ENCODE measurements at regions not wholly inside any gene's neighbourhood (a gene's known extent, or its start where the extent isn't known, plus 50 kb on each side); places are given as distances from the start of the nearest gene placed in this dataset.

- CTCF ChIA-PET = no interaction called here
These were observed 68.6 kb upstream of the C14orf180 start for GRCh38 chr14:104510794-104511611.

GRCh38 chr14:104512061-104512460 lies 67.5 kb upstream of the C14orf180 start:
- no peaks in the 10 kb centered on the region for H3K4me1 ChIP-seq (ENCODE audit: insufficient read depth, low read length, poor library complexity, severe bottlenecking)
- CTCF ChIA-PET = no interaction called here
- TF ChIP-seq EZH2 (IDR thresholded peaks at IDR 0.05; ENCODE audit: borderline replicate concordance, low read depth, low read length, poor library complexity, severe bottlenecking) (no peak), CTCF (conservative IDR thresholded peaks at IDR 0.05; ENCODE audit: low read depth, low read length) (no peak)
- intact Hi-C loops (cut with micrococcal nuclease; ENCODE audit: unreplicated experiment) = no loop called here
- H3K27me3 ChIP-seq (replicated peaks; ENCODE audit: insufficient read depth, low read depth, low read length, poor library complexity) = peaks cover 43% of the 10 kb centered on the region
- no peak overlapping the region for H3K4me3 ChIP-seq (ENCODE audit: low read depth, low read length, poor library complexity, severe bottlenecking)
- no TSS peak for BruUV-seq (replicated peaks)
- no peak overlapping the region for H3K27ac ChIP-seq (ENCODE audit: low read depth, low read length, poor library complexity, severe bottlenecking)
- no peaks in the 10 kb centered on the region for H3K9me3 ChIP-seq (ENCODE audit: low read depth, low read length, poor library complexity, severe bottlenecking)
- no peak for DNase-seq (ENCODE audit: low spot score)
- H3K36me3 ChIP-seq (ENCODE audit: insufficient read depth, low read length, poor library complexity, severe bottlenecking) = no peaks in the 10 kb centered on the region
- POLR2A ChIA-PET (ENCODE audit: low non-redundant PET) = no interaction called here

More at GRCh38 chr14:104510794-104511611, 68.6 kb upstream of the C14orf180 start:
- H3K4me1 ChIP-seq (ENCODE audit: insufficient read depth, low read length, poor library complexity, severe bottlenecking) = no peaks in the 10 kb centered on the region
- H3K27me3 ChIP-seq (replicated peaks; ENCODE audit: insufficient read depth, low read depth, low read length, poor library complexity) = peaks cover 43% of the 10 kb centered on the region
- no peaks in the 10 kb centered on the region for H3K36me3 ChIP-seq (ENCODE audit: insufficient read depth, low read length, poor library complexity, severe bottlenecking)
- intact Hi-C loops (cut with micrococcal nuclease; ENCODE audit: unreplicated experiment) = no loop called here
- no peak for DNase-seq (ENCODE audit: low spot score)
- H3K27ac ChIP-seq (ENCODE audit: low read depth, low read length, poor library complexity, severe bottlenecking) = no peak overlapping the region
- BruUV-seq (replicated peaks) = no TSS peak
- POLR2A ChIA-PET (ENCODE audit: low non-redundant PET) = no interaction called here
- H3K9me3 ChIP-seq (ENCODE audit: low read depth, low read length, poor library complexity, severe bottlenecking) = no peaks in the 10 kb centered on the region
- H3K4me3 ChIP-seq (ENCODE audit: low read depth, low read length, poor library complexity, severe bottlenecking) = no peak overlapping the region
- TF ChIP-seq CTCF (conservative IDR thresholded peaks at IDR 0.05; ENCODE audit: low read depth, low read length) (no peak), EZH2 (IDR thresholded peaks at IDR 0.05; ENCODE audit: borderline replicate concordance, low read depth, low read length, poor library complexity, severe bottlenecking) (no peak)

- H3K36me3 ChIP-seq (ENCODE audit: insufficient read depth, low read length, poor library complexity, severe bottlenecking) = no peaks in the 10 kb centered on the region
- no peak for DNase-seq (ENCODE audit: low spot score)
- no TSS peak for BruUV-seq (replicated peaks)
- no peak overlapping the region for H3K4me3 ChIP-seq (ENCODE audit: low read depth, low read length, poor library complexity, severe bottlenecking)
- ChIA-PET CTCF (no interaction called here), POLR2A (ENCODE audit: low non-redundant PET) (no interaction called here)
- H3K4me1 ChIP-seq (ENCODE audit: insufficient read depth, low read length, poor library complexity, severe bottlenecking) = no peaks in the 10 kb centered on the region
- H3K9me3 ChIP-seq (ENCODE audit: low read depth, low read length, poor library complexity, severe bottlenecking) = no peaks in the 10 kb centered on the region
- no peak overlapping the region for H3K27ac ChIP-seq (ENCODE audit: low read depth, low read length, poor library complexity, severe bottlenecking)
- peaks cover 40% of the 10 kb centered on the region for H3K27me3 ChIP-seq (replicated peaks; ENCODE audit: insufficient read depth, low read depth, low read length, poor library complexity)
- no peak for TF ChIP-seq EZH2 (IDR thresholded peaks at IDR 0.05; ENCODE audit: borderline replicate concordance, low read depth, low read length, poor library complexity, severe bottlenecking)
- no peak for TF ChIP-seq CTCF (conservative IDR thresholded peaks at IDR 0.05; ENCODE audit: low read depth, low read length)
- intact Hi-C loops (cut with micrococcal nuclease; ENCODE audit: unreplicated experiment) = no loop called here
These were observed 66.6 kb upstream of the C14orf180 start for GRCh38 chr14:104512771-104513640.
